GM06990 (cell line): ENCODE measurements at regions not wholly inside any gene's neighbourhood (a gene's known extent, or its start where the extent isn't known, plus 50 kb on each side); places are given as distances from the start of the nearest gene placed in this dataset.

Experiments
- DNase-seq: peaks from one replicate; pipeline ENCODE4 v3.0.0-alpha.2; 2011; ENCODE audit not compliant: insufficient read length; ENCODE audit errors: extremely low read depth
- H3K27me3 ChIP-seq: replicated peaks from 2 replicates; pipeline ENCODE4 v1.6.0; 2011; ENCODE audit warnings: low read length; ENCODE audit not compliant: control insufficient read depth, insufficient read depth
- H3K36me3 ChIP-seq: 2 replicates; pipeline ENCODE4 v1.5.1; 2011; ENCODE audit warnings: low read length; ENCODE audit not compliant: control insufficient read depth, insufficient read depth
- H3K4me3 ChIP-seq: replicated peaks from 2 replicates; pipeline ENCODE4 v1.5.1; 2011; ENCODE audit warnings: low read depth, mild to moderate bottlenecking, control low read depth, low read length
- CTCF ChIP-seq: IDR thresholded peaks from 2 replicates; pipeline ENCODE4 v1.5.1; 2011; ENCODE audit warnings: low read length, control low read depth, mild to moderate bottlenecking, inconsistent platforms; ENCODE audit not compliant: insufficient read depth, poor library complexity, severe bottlenecking

- DNase-seq, result no peak
- Histone ChIP-seq H3K27me3 (peaks cover 4% of the 10 kb centered on the region), H3K36me3 (no peaks in the 10 kb centered on the region), H3K4me3 (no peak overlapping the region)
- TF ChIP-seq CTCF, result no peak
These were observed 54.5 kb upstream of the PLXNA2 start for GRCh38 chr1:208298593-208299269.

- no peak overlapping the region for H3K4me3 ChIP-seq
- H3K36me3 ChIP-seq, result no peaks in the 10 kb centered on the region
- no peak for TF ChIP-seq CTCF
- H3K27me3 ChIP-seq, result peaks cover 2% of the 10 kb centered on the region; the same call in 1 of the 2 replicates
- no peak for DNase-seq
These were observed 56.0 kb upstream of the PLXNA2 start for GRCh38 chr1:208300084-208300770.

GRCh38 chr1:208302699-208303238 lies 58.6 kb upstream of the PLXNA2 start:
- Histone ChIP-seq H3K36me3 (no peaks in the 10 kb centered on the region), H3K27me3 (peaks cover 2% of the 10 kb centered on the region; the same call in 1 of the 2 replicates), H3K4me3 (no peak overlapping the region)
- no peak for TF ChIP-seq CTCF
- no peak for DNase-seq

GRCh38 chr1:208303743-208304712 lies 59.8 kb upstream of the PLXNA2 start:
- peaks cover 2% of the 10 kb centered on the region; the same call in 1 of the 2 replicates for H3K27me3 ChIP-seq
- TF ChIP-seq CTCF, result no peak
- H3K36me3 ChIP-seq, result no peaks in the 10 kb centered on the region
- no peak for DNase-seq
- no peak overlapping the region for H3K4me3 ChIP-seq

GRCh38 chr1:208308221-208308620 lies 64.0 kb upstream of the PLXNA2 start:
- TF ChIP-seq CTCF, result no peak
- Histone ChIP-seq H3K4me3 (no peak overlapping the region), H3K27me3 (no peaks in the 10 kb centered on the region), H3K36me3 (no peaks in the 10 kb centered on the region)
- DNase-seq, result no peak
